Stimulated activated CD4-positive, alpha-beta T cell treated with anti-CD3 and anti-CD28 coated beads, Interleukin-4, amount 100 ng/mL, for 1 hour (primary cell): ENCODE measurements at regions not wholly inside any gene's neighbourhood (a gene's known extent, or its start where the extent isn't known, plus 50 kb on each side); places are given as distances from the start of the nearest gene placed in this dataset.

Experiments
- DNase-seq: peaks from one replicate; pipeline ENCODE4 v3.0.0-alpha.2; 2020

DNA sequence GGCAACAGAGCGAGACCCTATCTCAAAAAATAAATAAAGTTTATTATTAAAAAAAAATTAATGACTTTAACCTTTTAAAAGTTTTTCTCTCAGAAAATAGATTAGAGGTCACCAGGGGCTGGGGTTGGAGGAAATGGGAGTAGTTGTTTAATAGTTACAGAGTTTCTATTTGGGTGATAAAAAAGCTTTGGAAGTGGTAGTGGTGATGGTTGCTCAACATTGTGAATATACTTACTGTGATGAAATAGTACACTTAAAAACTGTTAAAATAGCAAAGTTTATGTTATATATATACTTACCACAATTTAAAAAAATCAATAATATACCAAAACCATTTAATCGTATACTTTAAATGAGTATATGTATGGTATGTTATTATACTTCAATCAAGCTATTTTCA is 59.6 kb downstream of the ARL6IP4 start:
- DNase-seq: no peak

- DNase-seq: no peak
Observed at GRCh38 chr12:123038966-123039365, 58.5 kb downstream of the ARL6IP4 start.

- DNase-seq: no peak
Observed at GRCh38 chr12:123038486-123038885, 58.0 kb downstream of the ARL6IP4 start.

GRCh38 chr12:123037791-123038190 is 57.3 kb downstream of the ARL6IP4 start:
- DNase-seq: no peak

DNA sequence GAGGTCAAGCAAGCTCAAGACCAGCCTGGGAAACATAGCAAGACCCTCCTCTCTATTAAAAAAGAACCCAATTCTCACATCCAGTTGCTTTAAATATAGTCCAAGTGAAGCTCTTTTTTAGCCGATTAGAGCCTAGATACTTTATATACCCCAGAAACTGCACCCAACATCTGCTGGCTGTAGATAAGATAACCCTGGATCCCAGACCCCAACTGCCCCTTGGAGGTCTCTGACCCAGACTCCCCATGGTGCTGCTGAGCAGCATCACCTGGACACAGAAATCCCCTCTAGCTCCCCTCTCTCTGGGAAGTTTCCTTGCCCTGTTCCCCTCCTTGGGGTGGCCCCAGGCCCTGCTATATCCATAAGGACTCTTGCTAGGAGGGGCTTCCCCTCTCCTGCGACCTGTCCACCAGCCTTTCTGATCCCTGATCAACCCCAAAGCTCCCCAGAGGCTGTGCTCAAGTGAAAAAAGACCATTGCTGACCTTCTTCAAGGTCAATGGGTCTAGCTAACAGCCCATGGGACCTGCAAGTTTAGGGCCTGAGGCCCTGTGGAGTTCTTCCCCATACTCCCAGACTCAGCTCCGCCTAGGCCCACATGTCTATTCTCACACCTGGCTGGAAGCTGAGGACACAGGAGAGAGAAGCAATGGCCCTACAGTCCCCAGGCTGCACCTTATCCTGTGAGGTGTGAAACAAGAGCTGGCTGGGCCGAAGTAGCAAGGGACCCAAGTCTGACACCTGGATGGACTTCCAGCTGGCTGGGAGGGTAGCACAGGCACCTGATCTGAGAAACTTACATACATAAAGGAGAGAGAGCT is 56.2 kb downstream of the ARL6IP4 start:
- DNase-seq: no peak

GRCh38 chr12:123035841-123036240 is 55.4 kb downstream of the ARL6IP4 start:
- no peak for DNase-seq

- DNase-seq: no peak
Observed at GRCh38 chr12:123034865-123035264, 54.4 kb downstream of the ARL6IP4 start.

DNA sequence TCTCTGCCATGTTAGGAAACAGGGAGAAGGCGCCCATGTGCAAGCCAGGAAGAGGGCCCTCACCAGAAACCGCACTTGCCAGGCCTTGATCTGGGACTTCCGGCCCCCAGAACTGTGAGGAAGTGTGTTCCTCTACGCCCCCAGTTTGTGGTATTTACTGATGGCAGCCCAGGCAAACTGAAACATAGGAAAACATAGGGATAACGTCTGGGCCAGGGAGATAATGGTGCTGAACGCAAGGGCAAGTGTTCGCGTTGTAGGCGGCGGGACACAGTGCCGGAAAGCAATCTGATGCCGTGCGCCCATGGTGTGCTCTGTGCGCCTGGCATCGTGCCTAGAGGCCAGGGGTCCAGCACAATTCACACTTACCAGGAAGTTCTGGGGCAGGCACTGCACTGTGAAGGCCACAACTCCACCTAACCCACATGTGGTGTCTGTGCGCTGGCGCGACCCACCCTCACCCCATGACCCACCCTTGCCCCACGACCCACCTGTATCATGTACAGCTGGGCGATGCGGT is 53.6 kb downstream of the ARL6IP4 start:
- DNase-seq: no peak

DNA sequence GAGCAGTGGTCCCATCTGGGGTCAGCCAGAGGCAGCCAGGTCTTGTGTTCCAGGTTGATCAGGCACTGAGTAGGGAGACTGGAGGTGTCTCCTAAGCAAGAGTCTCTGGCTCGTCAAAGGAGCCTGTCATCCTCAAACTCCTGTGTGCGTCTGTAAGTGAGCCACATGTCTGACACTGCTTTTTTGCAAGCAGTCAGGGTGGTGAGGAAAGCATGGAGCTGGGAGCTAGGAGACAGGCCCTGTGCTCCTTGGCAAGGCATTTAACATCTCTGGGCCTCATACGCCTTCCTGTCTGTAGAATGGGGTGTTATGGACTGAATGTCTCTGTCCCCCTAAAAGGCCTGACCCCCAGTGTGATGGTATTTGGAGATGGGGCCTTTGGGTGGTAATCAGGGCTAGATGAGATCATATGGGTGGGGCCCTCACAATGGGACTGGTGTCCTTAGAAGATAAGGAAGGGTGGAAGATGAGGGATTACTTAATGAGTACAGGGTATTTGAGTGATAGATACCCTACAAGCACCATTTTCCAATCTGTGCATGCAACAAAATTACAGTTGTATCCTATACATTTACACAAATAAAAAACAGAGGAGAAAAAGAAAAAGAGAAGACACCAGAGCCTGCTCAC is 53.0 kb downstream of the ARL6IP4 start:
- DNase-seq: no peak

DNA sequence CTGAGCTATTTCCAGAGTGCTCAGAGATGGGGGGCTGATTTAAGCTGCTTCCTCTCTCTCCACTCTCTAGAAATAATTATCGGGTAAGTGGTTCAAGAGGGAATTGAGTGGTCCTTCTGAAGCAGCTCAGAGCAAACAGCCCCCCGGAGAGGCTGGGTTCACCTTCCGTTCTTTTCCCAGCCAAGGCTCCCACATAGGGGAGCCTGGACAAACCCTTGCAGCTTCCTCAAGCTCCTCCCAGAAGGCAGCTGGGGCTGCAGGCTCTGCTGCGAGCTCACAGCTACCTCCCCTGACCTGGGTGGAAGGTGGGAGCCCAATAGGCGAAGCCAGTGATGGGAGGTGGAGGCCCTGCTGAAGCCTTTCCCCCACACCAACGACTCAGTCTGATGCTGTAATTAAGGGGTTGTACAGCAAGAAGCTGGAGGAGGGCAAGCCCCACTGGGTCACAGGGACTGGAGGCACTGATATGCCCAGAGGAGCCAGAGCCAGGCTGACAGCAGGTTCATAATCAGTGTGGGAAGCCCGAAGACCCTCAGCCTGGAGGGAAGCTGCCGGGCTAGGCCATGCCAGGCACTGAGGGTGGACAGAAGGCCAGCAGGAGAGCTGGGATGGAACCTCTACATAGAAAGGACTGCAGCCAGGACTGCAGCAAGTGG is 52.4 kb downstream of the ARL6IP4 start:
- no peak for DNase-seq
